H9 (cell line): ENCODE measurements at regions not wholly inside any gene's neighbourhood (a gene's known extent, or its start where the extent isn't known, plus 50 kb on each side); places are given as distances from the start of the nearest gene placed in this dataset.

Experiments used
- DNase-seq: peaks from one replicate; pipeline ENCODE4 v3.0.0-alpha.2; 2017
- H2AFZ ChIP-seq: one replicate; pipeline ENCODE4 v1.6.1; 2013; ENCODE audit warnings: mild to moderate bottlenecking, low read length, control low read depth, moderate library complexity
- H2AK5ac ChIP-seq: 2 replicates; pipeline ENCODE4 v1.6.1; 2013; ENCODE audit warnings: low read length, control low read depth, mixed read lengths; ENCODE audit not compliant: insufficient read length
- H2BK120ac ChIP-seq: one replicate; pipeline ENCODE4 v1.6.1; 2013; ENCODE audit warnings: low read depth, mild to moderate bottlenecking, low read length, control low read depth, inconsistent platforms; ENCODE audit not compliant: poor library complexity, severe bottlenecking
- H2BK12ac ChIP-seq: 2 replicates; pipeline ENCODE4 v1.6.1; 2013; ENCODE audit warnings: low read length, control low read depth, mixed read lengths, low read depth; ENCODE audit not compliant: insufficient read length
- H2BK15ac ChIP-seq: 2 replicates; pipeline ENCODE4 v1.6.1; 2013; ENCODE audit warnings: low read depth, low read length, control low read depth
- H2BK20ac ChIP-seq: one replicate; pipeline ENCODE4 v1.6.1; 2013; ENCODE audit warnings: low read depth, mild to moderate bottlenecking, low read length, control low read depth, inconsistent platforms; ENCODE audit not compliant: poor library complexity, severe bottlenecking
- H2BK5ac ChIP-seq: 2 replicates; pipeline ENCODE4 v1.6.1; 2013; ENCODE audit warnings: low read length, control low read depth, mixed read lengths; ENCODE audit not compliant: insufficient read length
- H3K14ac ChIP-seq: 2 replicates; pipeline ENCODE4 v1.6.1; 2013; ENCODE audit warnings: low read length, control low read depth; ENCODE audit not compliant: insufficient read depth
- H3K18ac ChIP-seq: 2 replicates; pipeline ENCODE4 v1.6.1; 2013; ENCODE audit warnings: low read depth, mild to moderate bottlenecking, mixed read lengths, low read length, control low read depth; ENCODE audit not compliant: insufficient read length
- H3K23ac ChIP-seq: 2 replicates; pipeline ENCODE4 v1.6.1; 2013; ENCODE audit warnings: low read length, control low read depth, mixed read lengths, low read depth; ENCODE audit not compliant: insufficient read length
- H3K23me2 ChIP-seq: 2 replicates; pipeline ENCODE4 v1.6.1; 2013; ENCODE audit warnings: low read depth, mild to moderate bottlenecking, mixed read lengths, low read length, control low read depth; ENCODE audit not compliant: insufficient read length, poor library complexity, severe bottlenecking
- H3K27ac ChIP-seq: 2 replicates; pipeline ENCODE4 v1.5.1; 2013; ENCODE audit warnings: low read length, control low read depth, mixed read lengths, low read depth; ENCODE audit not compliant: insufficient read length
- H3K27me3 ChIP-seq: 2 replicates; pipeline ENCODE4 v1.6.1; 2013; ENCODE audit warnings: low read length, control low read depth, inconsistent platforms; ENCODE audit not compliant: insufficient read depth
- H3K4ac ChIP-seq: 2 replicates; pipeline ENCODE4 v1.6.1; 2013; ENCODE audit warnings: low read depth, mild to moderate bottlenecking, control low read depth, inconsistent platforms, low read length, moderate library complexity
- H3K4me1 ChIP-seq: 2 replicates; pipeline ENCODE4 v1.6.1; 2013; ENCODE audit warnings: low read length, control low read depth, inconsistent platforms; ENCODE audit not compliant: insufficient read depth
- H3K4me2 ChIP-seq: 2 replicates; pipeline ENCODE4 v1.6.1; 2013; ENCODE audit warnings: low read length, control low read depth, mixed read lengths; ENCODE audit not compliant: insufficient read length, insufficient read depth
- H3K56ac ChIP-seq: 2 replicates; pipeline ENCODE4 v1.6.1; 2013; ENCODE audit warnings: low read depth, mild to moderate bottlenecking, mixed read lengths, low read length, control low read depth; ENCODE audit not compliant: insufficient read length
- H3K79me1 ChIP-seq: 2 replicates; pipeline ENCODE4 v1.6.1; 2013; ENCODE audit warnings: low read depth, mild to moderate bottlenecking, moderate library complexity, low read length, control low read depth, inconsistent platforms; ENCODE audit not compliant: insufficient read depth, poor library complexity, severe bottlenecking
- H3K79me2 ChIP-seq: 2 replicates; pipeline ENCODE4 v1.6.1; 2013; ENCODE audit warnings: low read length, control low read depth, inconsistent platforms; ENCODE audit not compliant: insufficient read depth
- H3K9ac ChIP-seq: 2 replicates; pipeline ENCODE4 v1.6.1; 2013; ENCODE audit warnings: low read length, control low read depth, mixed read lengths; ENCODE audit not compliant: insufficient read length; ENCODE audit errors: extremely low read depth
- H3K9me3 ChIP-seq: one replicate; pipeline ENCODE4 v1.6.1; 2013; ENCODE audit warnings: low read depth, low read length, inconsistent platforms; ENCODE audit not compliant: control insufficient read depth
- H3T11ph ChIP-seq: one replicate; pipeline ENCODE4 v1.6.1; 2013; ENCODE audit warnings: mild to moderate bottlenecking, low read length, control low read depth, inconsistent platforms
- H4K20me1 ChIP-seq: one replicate; pipeline ENCODE4 v1.6.1; 2013; ENCODE audit not compliant: control insufficient read depth, insufficient read length, insufficient read depth
- H4K5ac ChIP-seq: 2 replicates; pipeline ENCODE4 v1.6.1; 2013; ENCODE audit warnings: low read depth, mild to moderate bottlenecking, mixed read lengths, low read length, control low read depth; ENCODE audit not compliant: insufficient read length
- H4K8ac ChIP-seq: replicated peaks from 2 replicates; pipeline ENCODE4 v1.6.1; 2013; ENCODE audit warnings: low read length, control low read depth, mixed read lengths, low read depth; ENCODE audit not compliant: insufficient read length
- H4K91ac ChIP-seq: 2 replicates; pipeline ENCODE4 v1.6.1; 2013; ENCODE audit warnings: low read depth, mild to moderate bottlenecking, moderate library complexity, mixed read lengths, low read length, control low read depth; ENCODE audit not compliant: insufficient read length
- H3K27ac Mint-ChIP-seq, 3 experiments: 2 replicates in 2 of 3; 3 replicates in 1 of 3; pipeline ENCODE4 v1.8.0; 2020 to 2021; ENCODE audit warnings: mixed read lengths in 3 of 3, mild to moderate bottlenecking in 1 of 3, moderate library complexity in 1 of 3
- H3K27me3 Mint-ChIP-seq: 2 replicates; pipeline ENCODE4 v1.8.0; 2021; ENCODE audit warnings: low read depth, mild to moderate bottlenecking, moderate library complexity, mixed read lengths
- H3K36me3 Mint-ChIP-seq, 3 experiments: 2 replicates in 2 of 3; 3 replicates in 1 of 3; pipeline ENCODE4 v1.8.0; 2020 to 2021; ENCODE audit warnings: low read depth in 3 of 3, mixed read lengths in 3 of 3; ENCODE audit not compliant: insufficient read depth in 1 of 3
- H3K4me1 Mint-ChIP-seq, 2 experiments: 2 replicates each; pipeline ENCODE4 v1.8.0; 2020; ENCODE audit warnings: mixed read lengths in 2 of 2
- H3K4me3 Mint-ChIP-seq, 2 experiments: 2 replicates in 1 of 2; 3 replicates in 1 of 2; pipeline ENCODE4 v1.8.0; 2020 to 2021; ENCODE audit warnings: mild to moderate bottlenecking in 2 of 2, mixed read lengths in 2 of 2, moderate library complexity in 1 of 2
- H3K9me3 Mint-ChIP-seq, 2 experiments: 2 replicates in 1 of 2; 3 replicates in 1 of 2; pipeline ENCODE4 v1.8.0; 2020; ENCODE audit warnings: mild to moderate bottlenecking in 2 of 2, mixed read lengths in 2 of 2, moderate library complexity in 1 of 2
- WGBS: extraction: QIAGEN DNeasy Blood & Tissue Kit; methylation state at CpG from one replicate; pipeline ENCODE4 v1.1.7; 2013; ENCODE audit warnings: missing lambda C conversion rate, low lambda C conversion rate, mixed read lengths; ENCODE audit not compliant: insufficient read length; ENCODE audit errors: extremely low coverage; 5-methylcytosine and 5-hydroxymethylcytosine counted together
- TF ChIP-seq, protein P1 (sequence below): fragments of 200-600 bp; sonication (generic); conservative IDR thresholded peaks from 3 replicates; pipeline ENCODE4 v1.8.0; 2021; ENCODE audit warnings: antibody characterized with exemption, mild to moderate bottlenecking

DNA sequence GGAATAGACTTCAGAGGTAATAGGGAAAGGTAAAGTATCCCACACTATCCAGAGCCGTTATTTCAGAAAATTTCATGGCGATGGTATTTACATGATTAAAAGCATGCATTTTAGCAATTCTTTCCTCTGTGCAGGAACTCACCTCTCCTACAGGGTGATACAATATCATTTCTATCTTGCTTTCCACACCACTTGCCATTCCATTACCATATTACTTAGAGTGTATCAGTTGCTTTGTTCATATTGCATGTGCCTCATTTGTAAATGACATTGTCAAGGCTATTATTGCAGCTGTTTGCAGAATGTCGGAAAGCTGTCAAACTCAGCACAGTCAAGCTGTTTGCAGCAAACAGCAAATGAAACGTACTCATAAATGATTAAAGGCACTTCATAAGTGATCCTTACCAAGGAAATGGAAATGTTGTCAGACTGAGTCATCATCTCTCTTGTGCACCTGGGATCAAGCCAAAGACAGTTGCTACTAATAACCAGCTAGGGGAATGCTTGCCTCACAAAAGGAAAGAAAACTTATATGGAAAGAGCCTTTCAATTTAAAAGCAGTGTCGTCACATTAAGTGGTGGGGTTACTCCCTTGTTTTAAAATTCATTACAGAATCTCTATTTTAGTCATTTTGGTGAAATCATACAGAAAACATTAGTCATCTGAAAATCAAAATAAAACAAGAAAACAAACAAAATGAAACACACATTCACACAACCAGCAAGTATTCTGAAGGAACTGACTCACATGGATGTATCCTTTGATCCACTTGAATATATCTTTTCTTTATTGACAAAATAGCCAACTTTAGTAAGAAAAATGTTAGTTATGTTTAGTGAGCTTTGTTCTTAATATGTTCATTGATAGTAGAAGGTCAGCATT is 1064.1 kb upstream of the CNTNAP5 start:
- WGBS = no CpG with 5 or more reads among the region's 5 CpGs

More for the DNA sequence above, 1064.1 kb upstream of the CNTNAP5 start:
- Histone ChIP-seq H2BK15ac (no peak overlapping the region), H3K79me1 (no peaks in the 10 kb centered on the region), H3K18ac (no peak overlapping the region), H3K79me2 (no peaks in the 10 kb centered on the region), H4K20me1 (no peaks in the 10 kb centered on the region), H3K4me1 (no peaks in the 10 kb centered on the region), H3T11ph (no peak overlapping the region), H3K4me2 (no peak overlapping the region), H2AK5ac (no peak overlapping the region), H3K27ac (no peak overlapping the region), H3K23me2 (no peaks in the 10 kb centered on the region), H2BK5ac (no peak overlapping the region), H3K9ac (no peak overlapping the region), H2BK120ac (no peak overlapping the region), H3K14ac (no peak overlapping the region), H4K5ac (no peak overlapping the region), H4K91ac (no peak overlapping the region), H3K56ac (no peak overlapping the region), H3K27me3 (no peaks in the 10 kb centered on the region), H3K23ac (no peak overlapping the region), H3K4ac (no peak overlapping the region), H2BK12ac (no peak overlapping the region), H2AFZ (no peak overlapping the region), H2BK20ac (no peak overlapping the region), H4K8ac (no peak overlapping the region), H3K9me3 (no peaks in the 10 kb centered on the region)
- Mint-ChIP-seq H3K4me1 (peaks cover 4 to 8% of the 10 kb centered on the region in 2 experiments), H3K36me3 (no peaks in the 10 kb centered on the region), H3K27ac (no peak overlapping the region; a peak in 1 of 7 replicates), H3K27me3 (no peaks in the 10 kb centered on the region), H3K4me3 (no peak overlapping the region), H3K9me3 (no peaks in the 10 kb centered on the region)
- no peak for DNase-seq
- TF ChIP-seq, protein P1, sequence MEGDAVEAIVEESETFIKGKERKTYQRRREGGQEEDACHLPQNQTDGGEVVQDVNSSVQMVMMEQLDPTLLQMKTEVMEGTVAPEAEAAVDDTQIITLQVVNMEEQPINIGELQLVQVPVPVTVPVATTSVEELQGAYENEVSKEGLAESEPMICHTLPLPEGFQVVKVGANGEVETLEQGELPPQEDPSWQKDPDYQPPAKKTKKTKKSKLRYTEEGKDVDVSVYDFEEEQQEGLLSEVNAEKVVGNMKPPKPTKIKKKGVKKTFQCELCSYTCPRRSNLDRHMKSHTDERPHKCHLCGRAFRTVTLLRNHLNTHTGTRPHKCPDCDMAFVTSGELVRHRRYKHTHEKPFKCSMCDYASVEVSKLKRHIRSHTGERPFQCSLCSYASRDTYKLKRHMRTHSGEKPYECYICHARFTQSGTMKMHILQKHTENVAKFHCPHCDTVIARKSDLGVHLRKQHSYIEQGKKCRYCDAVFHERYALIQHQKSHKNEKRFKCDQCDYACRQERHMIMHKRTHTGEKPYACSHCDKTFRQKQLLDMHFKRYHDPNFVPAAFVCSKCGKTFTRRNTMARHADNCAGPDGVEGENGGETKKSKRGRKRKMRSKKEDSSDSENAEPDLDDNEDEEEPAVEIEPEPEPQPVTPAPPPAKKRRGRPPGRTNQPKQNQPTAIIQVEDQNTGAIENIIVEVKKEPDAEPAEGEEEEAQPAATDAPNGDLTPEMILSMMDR = no peak
